Naive thymus-derived CD8-positive, alpha-beta T cell (primary cell): ENCODE measurements at regions not wholly inside any gene's neighbourhood (a gene's known extent, or its start where the extent isn't known, plus 50 kb on each side); places are given as distances from the start of the nearest gene placed in this dataset.
"Not testable (repeated sequence)": the region's sequence is repeated elsewhere in the genome, so short reads cannot be mapped to it uniquely, and the experiment has no call there.

Experiments
- ATAC-seq, 2 donors: fragments of 150-1000 bp; cut with Tn5 transposase in 1 of 2; sonication (Bioruptor Pico), chemical (Tn5 transposase) in 1 of 2; 1 replicate in 1 of 2; 2 replicates in 1 of 2; pipeline ENCODE4 v1.10.0; 2021; ENCODE audit warnings: mild to moderate bottlenecking in 2 of 2, moderate library complexity in 2 of 2
- POLR2A ChIA-PET: fragments of 350-600 bp; sonication (Branson Sonifier 250); formaldehyde crosslinking; loops from one replicate; lab custom pipeline; 2021; ENCODE audit warnings: antibody characterized with exemption; lab: Charles Lee
- DNase-seq, 10 donors: peaks; one replicate each; pipeline versions ENCODE4 v3.0.0 to v3.0.0-alpha.2; 2020 to 2022
- H3K27ac Mint-ChIP-seq, 10 donors: one replicate each; pipeline ENCODE4 v1.8.0; 2020 to 2022; ENCODE audit warnings: mild to moderate bottlenecking in 10 of 10, mixed read lengths in 10 of 10, moderate library complexity in 4 of 10, inconsistent platforms in 1 of 10
- H3K27me3 Mint-ChIP-seq, 5 donors: one replicate each; pipeline ENCODE4 v1.8.0; 2021 to 2022; ENCODE audit warnings: mixed read lengths in 5 of 5
- H3K36me3 Mint-ChIP-seq, 3 donors: one replicate each; pipeline ENCODE4 v1.8.0; 2020 to 2022; ENCODE audit warnings: mixed read lengths in 3 of 3, mild to moderate bottlenecking in 2 of 3, inconsistent platforms in 1 of 3
- H3K4me1 Mint-ChIP-seq, 4 donors: one replicate each; pipeline ENCODE4 v1.8.0; 2021 to 2022; ENCODE audit warnings: mixed read lengths in 4 of 4
- H3K4me3 Mint-ChIP-seq, 10 donors: one replicate each; pipeline ENCODE4 v1.8.0; 2020 to 2022; ENCODE audit warnings: mild to moderate bottlenecking in 10 of 10, mixed read lengths in 10 of 10, moderate library complexity in 6 of 10, inconsistent platforms in 1 of 10
- H3K9me3 Mint-ChIP-seq, 9 donors: one replicate each; pipeline ENCODE4 v1.8.0; 2020 to 2022; ENCODE audit warnings: mixed read lengths in 9 of 9, mild to moderate bottlenecking in 3 of 9, inconsistent platforms in 1 of 9, moderate library complexity in 1 of 9

DNA sequence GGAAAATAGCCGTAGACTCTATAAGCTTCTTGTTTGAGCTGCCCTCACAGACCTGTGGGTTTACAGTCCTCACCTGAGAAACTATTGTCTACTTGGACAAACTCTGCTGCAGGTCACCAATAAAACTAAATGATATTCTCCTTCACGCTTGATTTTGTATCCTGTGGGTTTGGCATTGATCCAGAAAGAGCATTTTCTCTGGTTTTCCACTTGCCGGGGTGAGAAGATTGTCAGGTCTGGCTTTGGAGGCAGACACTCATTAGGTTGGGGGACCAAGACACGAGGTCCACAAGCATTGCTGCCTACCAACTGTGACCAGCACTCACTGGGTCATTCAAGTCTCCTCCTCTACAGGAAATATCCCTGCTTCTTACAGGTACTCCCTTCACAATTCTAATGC, 68.5 kb downstream of the CDC14C start:
- H3K4me3 Mint-ChIP-seq = no peak overlapping the region

DNA sequence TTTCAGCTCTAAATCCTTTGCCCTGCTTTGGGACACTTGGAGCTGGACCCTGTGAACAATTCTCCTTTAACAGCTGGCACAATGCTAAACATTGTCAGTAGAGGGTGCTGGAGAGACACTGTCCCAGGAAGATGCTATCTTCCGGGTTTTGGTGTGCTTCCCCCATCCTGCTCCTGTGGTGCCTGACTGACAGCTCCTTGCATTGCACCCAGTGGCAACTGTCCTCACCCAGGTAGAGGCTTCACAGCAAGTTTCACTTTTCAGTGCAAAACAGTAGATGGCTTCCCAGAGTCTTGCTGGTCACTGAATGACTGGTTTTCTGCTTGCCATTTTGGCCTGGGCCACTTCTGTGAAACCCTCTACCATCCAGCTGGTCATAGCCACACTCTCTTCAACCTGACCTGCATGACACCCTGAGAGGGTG, 77.3 kb downstream of the CDC14C start:
- H3K27ac Mint-ChIP-seq = no peak overlapping the region
- POLR2A ChIA-PET = no interaction called here
- H3K36me3 Mint-ChIP-seq = peaks cover 0 to 4% (median 0%) of the 10 kb centered on the region in 3 donors
- H3K9me3 Mint-ChIP-seq = peaks cover 0 to 20% (median 4%) of the 10 kb centered on the region in 9 donors
- DNase-seq (no peak), ATAC-seq (no peak)
- no peak overlapping the region for H3K4me3 Mint-ChIP-seq
- H3K4me1 Mint-ChIP-seq = no peaks in the 10 kb centered on the region
- H3K27me3 Mint-ChIP-seq = peaks cover 0 to 1% (median 0%) of the 10 kb centered on the region in 5 donors

More for the DNA sequence above, 68.5 kb downstream of the CDC14C start:
- DNase-seq (no peak), ATAC-seq (no peak)
- no peaks in the 10 kb centered on the region for H3K4me1 Mint-ChIP-seq
- H3K9me3 Mint-ChIP-seq = peaks cover 0 to 10% (median 2%) of the 10 kb centered on the region in 9 donors
- H3K36me3 Mint-ChIP-seq = no peaks in the 10 kb centered on the region
- H3K27me3 Mint-ChIP-seq = peaks cover 0 to 4% (median 0%) of the 10 kb centered on the region in 5 donors
- POLR2A ChIA-PET = no interaction called here
- no peak overlapping the region for H3K27ac Mint-ChIP-seq

DNA sequence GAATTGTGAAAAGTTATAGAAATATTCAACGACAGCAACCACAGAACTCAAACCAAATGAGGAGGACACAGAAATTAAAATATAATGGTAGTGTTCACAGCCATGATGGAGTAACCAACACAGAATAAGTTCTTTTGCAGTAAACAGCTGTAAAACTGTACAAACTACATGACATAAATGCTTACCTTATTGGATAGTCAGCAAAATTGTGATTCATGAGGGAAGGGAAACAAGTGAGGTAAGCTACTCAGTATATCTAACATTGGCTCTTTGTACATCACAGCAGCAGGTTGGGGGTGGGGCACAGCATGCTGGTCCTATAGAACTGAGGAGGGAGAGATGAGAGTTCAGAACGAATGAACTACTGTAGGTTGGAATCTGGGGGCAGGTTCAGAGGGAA, 86.4 kb downstream of the CDC14C start:
- Mint-ChIP-seq H3K4me1 (no peaks in the 10 kb centered on the region), H3K27ac (no peak overlapping the region), H3K36me3 (peaks cover 0 to under 1% (median 0%) of the 10 kb centered on the region in 3 donors), H3K27me3 (peaks cover 0 to 2% (median 0%) of the 10 kb centered on the region in 5 donors), H3K9me3 (peaks cover 6 to 64% (median 19%) of the 10 kb centered on the region in 9 donors), H3K4me3 (no peak overlapping the region)
- no peak for ATAC-seq
- no peak for DNase-seq
- POLR2A ChIA-PET = no interaction called here

DNA sequence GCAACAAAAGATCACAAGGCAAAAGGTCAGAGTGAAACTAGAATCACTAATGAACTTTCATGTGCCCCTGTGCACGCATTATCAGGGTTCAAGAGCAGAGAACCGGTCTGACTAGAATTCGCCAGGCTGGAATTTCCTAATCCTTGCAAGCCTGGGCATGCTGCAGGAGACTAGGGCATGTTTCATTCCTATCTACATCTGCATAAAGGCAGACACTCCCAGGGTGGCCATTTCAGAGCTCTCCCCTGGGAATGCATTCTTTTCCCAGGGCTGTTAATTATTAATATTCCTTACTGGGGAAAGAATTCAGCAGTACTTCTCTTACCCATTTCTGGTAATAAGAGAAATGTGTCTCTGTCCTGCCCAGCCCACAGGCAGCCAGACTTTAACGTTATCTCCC, 90.5 kb downstream of the CDC14C start:
- H3K4me3 Mint-ChIP-seq = no peak overlapping the region
- POLR2A ChIA-PET = no interaction called here
- H3K36me3 Mint-ChIP-seq = no peaks in the 10 kb centered on the region
- ATAC-seq (no peak), DNase-seq (no peak)
- no peaks in the 10 kb centered on the region for H3K4me1 Mint-ChIP-seq
- H3K27me3 Mint-ChIP-seq = no peaks in the 10 kb centered on the region
- no peak overlapping the region for H3K27ac Mint-ChIP-seq
- peaks cover 0 to 53% (median 12%) of the 10 kb centered on the region in 9 donors for H3K9me3 Mint-ChIP-seq

DNA sequence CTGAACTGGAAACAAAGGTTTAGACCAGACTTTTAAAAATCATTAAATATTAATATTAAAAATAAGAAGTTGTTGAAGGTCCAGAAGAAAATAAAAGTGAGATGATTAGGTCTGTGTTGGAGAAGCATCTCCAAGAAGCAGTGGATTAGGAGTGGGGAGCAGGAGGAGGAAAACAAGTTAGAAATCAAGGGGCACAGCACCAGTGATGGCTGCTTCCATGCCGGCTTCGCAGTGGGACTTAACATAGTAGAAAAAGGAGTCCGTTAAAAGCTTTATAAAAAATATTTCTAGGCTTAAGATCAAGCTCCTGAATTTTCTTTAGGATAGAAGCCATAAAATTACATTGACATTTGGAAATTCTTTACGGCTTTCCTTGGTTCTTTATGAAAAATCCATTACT, 95.8 kb downstream of the CDC14C start:
- Mint-ChIP-seq H3K36me3 (no peaks in the 10 kb centered on the region), H3K27ac (no peak overlapping the region), H3K27me3 (no peaks in the 10 kb centered on the region), H3K4me3 (no peak overlapping the region), H3K4me1 (no peaks in the 10 kb centered on the region), H3K9me3 (peaks cover 0 to 17% (median 5%) of the 10 kb centered on the region in 9 donors)
- DNase-seq = no peak
- POLR2A ChIA-PET = no interaction called here
- no peak for ATAC-seq

DNA sequence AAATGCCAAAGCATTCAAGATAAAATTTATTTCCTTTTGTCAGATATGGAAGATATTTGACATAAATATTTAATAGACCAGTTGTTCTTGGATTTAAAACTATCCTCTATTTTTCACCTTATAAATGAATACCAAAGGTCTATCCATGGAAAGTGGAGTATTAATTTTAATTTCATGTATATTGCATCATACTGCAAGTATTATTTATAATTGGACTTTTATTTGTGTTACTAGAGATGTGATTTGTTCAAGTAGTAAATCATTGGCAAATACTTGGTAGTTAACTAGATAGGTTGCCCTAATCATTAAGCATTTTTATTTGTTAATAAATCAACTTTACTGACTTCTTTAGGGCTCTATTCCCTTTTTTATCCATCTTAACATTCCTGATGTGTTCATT, 98.1 kb downstream of the CDC14C start:
- POLR2A ChIA-PET = no interaction called here
- ATAC-seq = no peak

DNA sequence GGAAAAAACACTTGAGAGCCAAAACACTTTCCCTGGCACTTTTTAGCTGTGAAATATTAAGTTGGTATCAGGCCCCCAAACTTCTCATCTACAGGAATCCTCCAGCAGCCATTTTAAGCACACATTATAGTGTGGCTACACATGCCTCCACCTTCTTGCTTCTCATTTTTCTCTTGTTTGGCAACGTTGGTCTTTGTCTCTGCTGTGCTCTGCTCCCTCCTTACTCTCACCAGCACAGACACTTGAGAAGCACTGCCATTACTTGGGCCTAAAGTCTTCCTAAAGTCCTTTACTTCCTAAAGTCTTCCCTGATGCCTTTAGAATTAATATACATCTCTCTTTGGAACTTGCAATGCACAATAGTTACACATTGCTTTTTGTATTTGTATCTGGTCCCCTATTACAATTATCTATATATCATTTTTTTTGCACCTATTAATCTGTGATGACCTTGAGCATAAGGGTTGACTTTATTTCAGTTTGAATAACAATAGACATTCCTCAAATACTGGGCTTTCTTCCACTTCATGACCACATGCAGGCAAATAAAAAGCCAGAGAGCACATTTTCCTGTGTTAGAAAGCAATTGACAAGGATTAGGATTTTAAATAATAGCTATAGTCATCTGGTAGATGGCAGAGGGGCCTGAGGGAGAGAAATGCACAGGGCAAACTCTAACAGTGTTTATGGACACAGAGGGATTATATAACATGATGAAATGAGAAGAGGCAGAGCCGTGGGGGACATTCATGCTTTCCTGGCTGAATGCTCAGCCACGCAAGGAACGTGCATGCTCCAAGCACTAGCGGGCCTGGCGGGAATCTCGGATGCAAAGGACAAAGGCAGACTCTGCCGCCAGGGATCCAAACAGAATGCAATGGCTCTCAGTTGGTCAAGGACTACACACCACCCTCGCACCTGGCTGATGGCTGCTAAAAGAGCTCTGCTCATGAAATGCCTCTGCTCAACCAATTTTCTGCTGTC, 99.3 kb downstream of the CDC14C start:
- no peak for ATAC-seq
- no peaks in the 10 kb centered on the region for H3K27me3 Mint-ChIP-seq
- POLR2A ChIA-PET = no interaction called here
- peaks cover 0 to 7% (median 0%) of the 10 kb centered on the region in 9 donors for H3K9me3 Mint-ChIP-seq
- no peaks in the 10 kb centered on the region for H3K36me3 Mint-ChIP-seq
- DNase-seq = no peak
- H3K4me3 Mint-ChIP-seq = no peak overlapping the region
- H3K27ac Mint-ChIP-seq = no peak overlapping the region
- H3K4me1 Mint-ChIP-seq = no peaks in the 10 kb centered on the region

More for the DNA sequence above, 98.1 kb downstream of the CDC14C start:
- no peaks in the 10 kb centered on the region for H3K27me3 Mint-ChIP-seq
- peaks cover 0 to 7% (median 0%) of the 10 kb centered on the region in 9 donors for H3K9me3 Mint-ChIP-seq
- H3K4me3 Mint-ChIP-seq = no peak overlapping the region
- H3K27ac Mint-ChIP-seq = no peak overlapping the region
- no peaks in the 10 kb centered on the region for H3K4me1 Mint-ChIP-seq
- no peak for DNase-seq
- H3K36me3 Mint-ChIP-seq = no peaks in the 10 kb centered on the region

DNA sequence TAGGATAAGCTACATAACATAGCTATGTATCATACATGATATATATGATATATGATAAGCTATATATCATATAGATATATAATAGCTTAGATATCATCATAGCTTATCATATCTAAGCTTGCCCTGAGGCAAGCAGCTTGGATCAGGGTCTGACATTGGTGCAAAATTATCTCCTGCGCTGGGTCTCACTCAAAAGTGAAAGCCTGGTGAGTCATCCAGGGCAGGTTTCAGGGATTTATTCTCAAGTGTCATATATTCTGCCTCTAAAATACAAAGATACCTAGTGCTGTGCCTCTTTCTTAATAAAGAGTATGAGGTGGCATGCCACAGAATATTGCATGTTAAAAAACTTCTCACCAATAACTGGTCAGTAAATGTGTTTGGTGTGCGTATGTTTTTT, 105.9 kb downstream of the CDC14C start:
- no peaks in the 10 kb centered on the region for H3K27me3 Mint-ChIP-seq
- H3K4me1 Mint-ChIP-seq = no peaks in the 10 kb centered on the region
- H3K27ac Mint-ChIP-seq = no peak overlapping the region
- no peak overlapping the region for H3K4me3 Mint-ChIP-seq
- no peak for ATAC-seq
- DNase-seq = no peak
- peaks cover 0 to 9% (median 0%) of the 10 kb centered on the region in 9 donors for H3K9me3 Mint-ChIP-seq
- H3K36me3 Mint-ChIP-seq = no peaks in the 10 kb centered on the region
- POLR2A ChIA-PET = no interaction called here

DNA sequence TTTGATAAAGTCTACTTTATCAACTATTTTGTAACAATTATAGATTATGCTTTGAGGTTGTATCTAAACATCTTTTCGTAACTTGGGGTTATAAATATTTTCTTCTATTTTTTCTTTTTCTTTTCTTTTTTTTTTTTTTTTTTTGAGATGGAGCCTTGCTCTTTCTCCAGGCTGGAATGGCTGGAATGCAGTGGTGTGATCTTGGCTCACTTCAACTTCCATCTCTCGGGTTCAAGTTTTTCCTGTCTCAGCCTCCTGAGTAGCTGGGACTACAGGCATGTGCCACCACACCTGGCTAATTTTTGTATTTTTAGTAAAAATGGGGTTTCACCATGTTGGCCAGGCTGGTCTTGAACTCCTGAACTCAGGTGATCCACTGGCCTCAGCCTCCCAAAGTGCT, 108.8 kb downstream of the CDC14C start:
- H3K9me3 Mint-ChIP-seq, POLR2A ChIA-PET, H3K4me3 Mint-ChIP-seq, DNase-seq, H3K36me3 Mint-ChIP-seq, ATAC-seq, H3K27ac Mint-ChIP-seq, H3K4me1 Mint-ChIP-seq, H3K27me3 Mint-ChIP-seq: not testable (repeated sequence)

DNA sequence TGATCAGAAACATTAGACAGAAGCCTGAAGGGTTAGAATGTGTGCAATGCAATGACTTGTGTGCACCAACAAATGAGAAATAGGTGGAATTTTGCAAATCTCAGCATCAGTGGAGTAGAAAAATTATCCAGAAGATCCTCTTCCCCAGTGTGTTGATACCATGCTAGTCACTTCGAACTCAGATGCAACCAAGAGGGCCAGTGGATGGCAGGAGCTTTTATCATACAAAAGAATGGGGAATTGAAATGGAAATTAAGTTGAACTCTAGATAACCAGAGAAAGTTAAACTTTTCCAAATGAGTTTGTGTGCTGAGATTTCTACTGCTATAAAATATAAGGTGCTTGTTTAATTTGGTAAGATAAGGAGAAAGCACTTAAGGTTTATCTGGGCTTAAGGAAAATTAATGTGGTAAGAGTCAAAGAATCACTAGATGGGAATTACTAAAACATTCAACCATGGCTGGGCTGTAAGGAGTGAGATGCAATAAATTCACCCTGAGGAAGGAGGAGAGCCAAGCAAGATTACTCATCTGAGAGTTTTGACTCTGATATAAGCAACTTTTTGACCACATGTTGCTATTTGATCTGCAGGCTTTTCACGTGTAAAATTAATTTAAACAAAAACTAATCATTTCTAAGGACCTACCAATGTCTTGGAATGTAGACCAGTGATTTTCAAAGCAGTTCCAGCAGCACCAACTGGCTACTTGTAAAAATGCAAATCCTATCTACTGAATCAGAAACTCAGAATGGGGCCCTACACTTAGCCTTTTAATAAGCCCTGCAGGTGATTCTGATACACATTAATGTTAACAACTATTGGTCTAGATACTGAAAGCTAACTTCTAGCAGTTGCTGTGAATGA, 113.2 kb downstream of the CDC14C start:
- H3K27ac Mint-ChIP-seq = no peak overlapping the region
- POLR2A ChIA-PET = no interaction called here

DNA sequence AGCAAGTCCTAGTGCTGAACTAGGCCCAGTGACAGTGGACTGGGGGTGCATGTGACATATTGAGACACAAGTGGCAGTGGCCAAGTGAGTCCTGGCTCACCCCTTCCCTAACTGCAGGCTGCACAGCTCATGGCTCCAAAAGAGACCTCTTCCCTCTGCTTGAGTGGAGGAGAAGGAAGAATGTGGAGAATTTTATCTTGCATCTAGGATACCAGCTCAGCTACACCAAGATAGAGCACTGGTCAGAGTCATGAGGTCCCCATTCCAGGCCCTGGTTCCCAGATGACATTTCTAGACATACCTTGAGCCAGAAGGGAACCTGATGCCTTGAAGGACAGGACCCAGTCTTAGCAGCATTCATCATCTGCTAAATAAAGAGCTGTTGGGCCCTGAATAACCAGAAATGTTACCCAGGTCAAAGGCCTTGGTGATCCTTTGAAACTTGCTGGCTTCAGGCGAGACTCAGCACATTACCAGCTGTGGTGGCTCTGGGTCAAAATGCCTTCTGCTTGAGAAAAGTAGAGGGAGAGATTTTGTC, 114.5 kb downstream of the CDC14C start:
- Mint-ChIP-seq H3K27ac (no peak overlapping the region), H3K27me3 (no peaks in the 10 kb centered on the region), H3K36me3 (no peaks in the 10 kb centered on the region), H3K9me3 (peaks cover 0 to 22% (median 9%) of the 10 kb centered on the region in 9 donors), H3K4me1 (no peaks in the 10 kb centered on the region), H3K4me3 (peak overlapping the region in 1 of 10 donors; percentile 51)
- POLR2A ChIA-PET = no interaction called here
- DNase-seq = no peak
- no peak for ATAC-seq

More for the DNA sequence above, 113.2 kb downstream of the CDC14C start:
- ATAC-seq (no peak), DNase-seq (no peak)
- no peak overlapping the region for H3K4me3 Mint-ChIP-seq
- H3K27me3 Mint-ChIP-seq = no peaks in the 10 kb centered on the region
- no peaks in the 10 kb centered on the region for H3K36me3 Mint-ChIP-seq
- peaks cover 0 to 22% (median 7%) of the 10 kb centered on the region in 9 donors for H3K9me3 Mint-ChIP-seq
- no peaks in the 10 kb centered on the region for H3K4me1 Mint-ChIP-seq

DNA sequence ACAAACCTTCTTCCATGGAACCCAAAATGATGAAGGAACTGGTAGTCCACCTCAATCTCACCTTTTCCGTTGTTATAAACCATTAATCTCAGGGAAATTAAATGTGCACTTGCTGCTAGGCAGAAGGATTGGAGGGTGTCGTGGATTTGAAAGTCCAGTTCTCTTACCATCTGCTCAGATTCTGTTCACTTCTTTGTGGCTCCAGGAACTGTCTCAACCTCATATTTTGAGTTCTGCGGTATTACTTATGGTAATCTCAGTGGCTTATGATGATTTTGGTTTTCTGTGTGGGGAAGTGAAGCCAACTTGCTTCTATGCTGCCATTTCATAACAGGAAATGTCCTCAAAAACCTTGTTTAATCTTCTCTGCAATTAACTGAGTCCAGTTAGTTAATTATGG, 136.4 kb downstream of the CDC14C start:
- no peaks in the 10 kb centered on the region for H3K36me3 Mint-ChIP-seq
- H3K9me3 Mint-ChIP-seq = peaks cover 0 to 26% (median 10%) of the 10 kb centered on the region in 9 donors
- H3K27ac Mint-ChIP-seq = no peak overlapping the region
- H3K4me1 Mint-ChIP-seq = no peaks in the 10 kb centered on the region
- H3K4me3 Mint-ChIP-seq = no peak overlapping the region
- ATAC-seq (no peak), DNase-seq (no peak)
- H3K27me3 Mint-ChIP-seq = peaks cover 0 to 3% (median 0%) of the 10 kb centered on the region in 5 donors
- POLR2A ChIA-PET = no interaction called here
